ENCODE measurements at regions not wholly inside any gene's neighbourhood (a gene's known extent, or its start where the extent isn't known, plus 50 kb on each side); places are given as distances from the start of the nearest gene placed in this dataset.

GRCh38 chr17:33481652-33482051 lies 188.6 kb upstream of the ASIC2 start:
- no peak for DNase-seq

- no peak for DNase-seq
Measured at GRCh38 chr17:33482636-33483035, 189.5 kb upstream of the ASIC2 start.

GRCh38 chr17:33484559-33484958 lies 191.5 kb upstream of the ASIC2 start:
- DNase-seq: no peak

- DNase-seq: no peak
Measured at GRCh38 chr17:33486135-33486885, 193.2 kb upstream of the ASIC2 start.

- no peak for DNase-seq
Measured at GRCh38 chr17:33487187-33487879, 194.2 kb upstream of the ASIC2 start.

- no peak for DNase-seq
Measured at GRCh38 chr17:33491871-33492481, 198.9 kb upstream of the ASIC2 start.

- no peak for DNase-seq
Measured at GRCh38 chr17:33492731-33493265, 199.7 kb upstream of the ASIC2 start.

- DNase-seq: no peak
Measured at GRCh38 chr17:33493566-33493965, 200.5 kb upstream of the ASIC2 start.

- DNase-seq: no peak
Measured at GRCh38 chr17:33494151-33494550, 201.1 kb upstream of the ASIC2 start.

- DNase-seq: no peak
Measured at GRCh38 chr17:33497623-33498022, 204.5 kb upstream of the ASIC2 start.

GRCh38 chr17:33498069-33498468 lies 205.0 kb upstream of the ASIC2 start:
- DNase-seq: no peak

GRCh38 chr17:33499040-33499439 lies 205.9 kb upstream of the ASIC2 start:
- DNase-seq: no peak

- no peak for DNase-seq
Measured at GRCh38 chr17:33500151-33500550, 207.1 kb upstream of the ASIC2 start.

GRCh38 chr17:33501185-33501584 lies 208.1 kb upstream of the ASIC2 start:
- no peak for DNase-seq

GRCh38 chr17:33504571-33504970 lies 211.5 kb upstream of the ASIC2 start:
- no peak for DNase-seq

GRCh38 chr17:33506889-33507650 lies 214.0 kb upstream of the ASIC2 start:
- DNase-seq: no peak

GRCh38 chr17:33508215-33508614 lies 215.1 kb upstream of the ASIC2 start:
- no peak for DNase-seq

- DNase-seq: no peak
Measured at GRCh38 chr17:33509331-33509730, 216.2 kb upstream of the ASIC2 start.

GRCh38 chr17:33511670-33512069 lies 218.6 kb upstream of the ASIC2 start:
- no peak for DNase-seq

GRCh38 chr17:33512113-33512512 lies 219.0 kb upstream of the ASIC2 start:
- no peak for DNase-seq

- DNase-seq: no peak
Measured at GRCh38 chr17:33513769-33514168, 220.7 kb upstream of the ASIC2 start.

GRCh38 chr17:33514369-33514768 lies 221.3 kb upstream of the ASIC2 start:
- no peak for DNase-seq

- DNase-seq: no peak
Measured at GRCh38 chr17:33515974-33516373, 222.9 kb upstream of the ASIC2 start.
